H9 (cell line): ENCODE measurements at regions not wholly inside any gene's neighbourhood (a gene's known extent, or its start where the extent isn't known, plus 50 kb on each side); places are given as distances from the start of the nearest gene placed in this dataset.

ENCODE experiments used
- DNase-seq: peaks from one replicate; pipeline ENCODE4 v3.0.0-alpha.2; 2017
- H2AFZ ChIP-seq: one replicate; pipeline ENCODE4 v1.6.1; 2013; ENCODE audit warnings: mild to moderate bottlenecking, low read length, control low read depth, moderate library complexity
- H2AK5ac ChIP-seq: 2 replicates; pipeline ENCODE4 v1.6.1; 2013; ENCODE audit warnings: low read length, control low read depth, mixed read lengths; ENCODE audit not compliant: insufficient read length
- H2BK120ac ChIP-seq: one replicate; pipeline ENCODE4 v1.6.1; 2013; ENCODE audit warnings: low read depth, mild to moderate bottlenecking, low read length, control low read depth, inconsistent platforms; ENCODE audit not compliant: poor library complexity, severe bottlenecking
- H2BK12ac ChIP-seq: 2 replicates; pipeline ENCODE4 v1.6.1; 2013; ENCODE audit warnings: low read length, control low read depth, mixed read lengths, low read depth; ENCODE audit not compliant: insufficient read length
- H2BK15ac ChIP-seq: 2 replicates; pipeline ENCODE4 v1.6.1; 2013; ENCODE audit warnings: low read depth, low read length, control low read depth
- H2BK20ac ChIP-seq: one replicate; pipeline ENCODE4 v1.6.1; 2013; ENCODE audit warnings: low read depth, mild to moderate bottlenecking, low read length, control low read depth, inconsistent platforms; ENCODE audit not compliant: poor library complexity, severe bottlenecking
- H2BK5ac ChIP-seq: 2 replicates; pipeline ENCODE4 v1.6.1; 2013; ENCODE audit warnings: low read length, control low read depth, mixed read lengths; ENCODE audit not compliant: insufficient read length
- H3K14ac ChIP-seq: 2 replicates; pipeline ENCODE4 v1.6.1; 2013; ENCODE audit warnings: low read length, control low read depth; ENCODE audit not compliant: insufficient read depth
- H3K18ac ChIP-seq: 2 replicates; pipeline ENCODE4 v1.6.1; 2013; ENCODE audit warnings: low read depth, mild to moderate bottlenecking, mixed read lengths, low read length, control low read depth; ENCODE audit not compliant: insufficient read length
- H3K23ac ChIP-seq: 2 replicates; pipeline ENCODE4 v1.6.1; 2013; ENCODE audit warnings: low read length, control low read depth, mixed read lengths, low read depth; ENCODE audit not compliant: insufficient read length
- H3K23me2 ChIP-seq: 2 replicates; pipeline ENCODE4 v1.6.1; 2013; ENCODE audit warnings: low read depth, mild to moderate bottlenecking, mixed read lengths, low read length, control low read depth; ENCODE audit not compliant: insufficient read length, poor library complexity, severe bottlenecking
- H3K27ac ChIP-seq: 2 replicates; pipeline ENCODE4 v1.5.1; 2013; ENCODE audit warnings: low read length, control low read depth, mixed read lengths, low read depth; ENCODE audit not compliant: insufficient read length
- H3K27me3 ChIP-seq: 2 replicates; pipeline ENCODE4 v1.6.1; 2013; ENCODE audit warnings: low read length, control low read depth, inconsistent platforms; ENCODE audit not compliant: insufficient read depth
- H3K4ac ChIP-seq: 2 replicates; pipeline ENCODE4 v1.6.1; 2013; ENCODE audit warnings: low read depth, mild to moderate bottlenecking, control low read depth, inconsistent platforms, low read length, moderate library complexity
- H3K4me1 ChIP-seq: 2 replicates; pipeline ENCODE4 v1.6.1; 2013; ENCODE audit warnings: low read length, control low read depth, inconsistent platforms; ENCODE audit not compliant: insufficient read depth
- H3K4me2 ChIP-seq: 2 replicates; pipeline ENCODE4 v1.6.1; 2013; ENCODE audit warnings: low read length, control low read depth, mixed read lengths; ENCODE audit not compliant: insufficient read length, insufficient read depth
- H3K56ac ChIP-seq: 2 replicates; pipeline ENCODE4 v1.6.1; 2013; ENCODE audit warnings: low read depth, mild to moderate bottlenecking, mixed read lengths, low read length, control low read depth; ENCODE audit not compliant: insufficient read length
- H3K79me1 ChIP-seq: 2 replicates; pipeline ENCODE4 v1.6.1; 2013; ENCODE audit warnings: low read depth, mild to moderate bottlenecking, moderate library complexity, low read length, control low read depth, inconsistent platforms; ENCODE audit not compliant: insufficient read depth, poor library complexity, severe bottlenecking
- H3K79me2 ChIP-seq: 2 replicates; pipeline ENCODE4 v1.6.1; 2013; ENCODE audit warnings: low read length, control low read depth, inconsistent platforms; ENCODE audit not compliant: insufficient read depth
- H3K9ac ChIP-seq: 2 replicates; pipeline ENCODE4 v1.6.1; 2013; ENCODE audit warnings: low read length, control low read depth, mixed read lengths; ENCODE audit not compliant: insufficient read length; ENCODE audit errors: extremely low read depth
- H3K9me3 ChIP-seq: one replicate; pipeline ENCODE4 v1.6.1; 2013; ENCODE audit warnings: low read depth, low read length, inconsistent platforms; ENCODE audit not compliant: control insufficient read depth
- H3T11ph ChIP-seq: one replicate; pipeline ENCODE4 v1.6.1; 2013; ENCODE audit warnings: mild to moderate bottlenecking, low read length, control low read depth, inconsistent platforms
- H4K20me1 ChIP-seq: one replicate; pipeline ENCODE4 v1.6.1; 2013; ENCODE audit not compliant: control insufficient read depth, insufficient read length, insufficient read depth
- H4K5ac ChIP-seq: 2 replicates; pipeline ENCODE4 v1.6.1; 2013; ENCODE audit warnings: low read depth, mild to moderate bottlenecking, mixed read lengths, low read length, control low read depth; ENCODE audit not compliant: insufficient read length
- H4K8ac ChIP-seq: replicated peaks from 2 replicates; pipeline ENCODE4 v1.6.1; 2013; ENCODE audit warnings: low read length, control low read depth, mixed read lengths, low read depth; ENCODE audit not compliant: insufficient read length
- H4K91ac ChIP-seq: 2 replicates; pipeline ENCODE4 v1.6.1; 2013; ENCODE audit warnings: low read depth, mild to moderate bottlenecking, moderate library complexity, mixed read lengths, low read length, control low read depth; ENCODE audit not compliant: insufficient read length
- H3K27ac Mint-ChIP-seq, 3 experiments: 2 replicates in 2 of 3; 3 replicates in 1 of 3; pipeline ENCODE4 v1.8.0; 2020 to 2021; ENCODE audit warnings: mixed read lengths in 3 of 3, mild to moderate bottlenecking in 1 of 3, moderate library complexity in 1 of 3
- H3K27me3 Mint-ChIP-seq: 2 replicates; pipeline ENCODE4 v1.8.0; 2021; ENCODE audit warnings: low read depth, mild to moderate bottlenecking, moderate library complexity, mixed read lengths
- H3K36me3 Mint-ChIP-seq, 3 experiments: 2 replicates in 2 of 3; 3 replicates in 1 of 3; pipeline ENCODE4 v1.8.0; 2020 to 2021; ENCODE audit warnings: low read depth in 3 of 3, mixed read lengths in 3 of 3; ENCODE audit not compliant: insufficient read depth in 1 of 3
- H3K4me1 Mint-ChIP-seq, 2 experiments: 2 replicates each; pipeline ENCODE4 v1.8.0; 2020; ENCODE audit warnings: mixed read lengths in 2 of 2
- H3K4me3 Mint-ChIP-seq, 2 experiments: 2 replicates in 1 of 2; 3 replicates in 1 of 2; pipeline ENCODE4 v1.8.0; 2020 to 2021; ENCODE audit warnings: mild to moderate bottlenecking in 2 of 2, mixed read lengths in 2 of 2, moderate library complexity in 1 of 2
- H3K9me3 Mint-ChIP-seq, 2 experiments: 2 replicates in 1 of 2; 3 replicates in 1 of 2; pipeline ENCODE4 v1.8.0; 2020; ENCODE audit warnings: mild to moderate bottlenecking in 2 of 2, mixed read lengths in 2 of 2, moderate library complexity in 1 of 2
- CTCF ChIP-seq: fragments of 200-600 bp; sonication (generic); conservative IDR thresholded peaks from 3 replicates; pipeline ENCODE4 v1.8.0; 2021; ENCODE audit warnings: antibody characterized with exemption, mild to moderate bottlenecking
- WGBS: extraction: QIAGEN DNeasy Blood & Tissue Kit; methylation state at CpG from one replicate; pipeline ENCODE4 v1.1.7; 2013; ENCODE audit warnings: missing lambda C conversion rate, low lambda C conversion rate, mixed read lengths; ENCODE audit not compliant: insufficient read length; ENCODE audit errors: extremely low coverage; 5-methylcytosine and 5-hydroxymethylcytosine counted together

- H3K23ac ChIP-seq, result no peak overlapping the region
- H4K8ac ChIP-seq, result no peak overlapping the region
- no CpG with 5 or more reads among the region's 3 CpGs for WGBS
- Mint-ChIP-seq H3K27me3 (no peaks in the 10 kb centered on the region), H3K36me3 (peaks cover 0 to 11% (median 2%) of the 10 kb centered on the region in 3 experiments; a peak in 3 of 7 replicates), H3K9me3 (peaks cover 0 to 4% of the 10 kb centered on the region in 2 experiments; a peak in 2 of 5 replicates), H3K4me3 (no peak overlapping the region), H3K27ac (no peak overlapping the region), H3K4me1 (peaks cover 7 to 9% of the 10 kb centered on the region in 2 experiments; a peak in 3 of 4 replicates)
- no peak for TF ChIP-seq CTCF
- H3K56ac ChIP-seq, result no peak overlapping the region
- no peak overlapping the region for H4K91ac ChIP-seq
- no peak overlapping the region for H2AK5ac ChIP-seq
- no peak overlapping the region for H2AFZ ChIP-seq
- H3K4me2 ChIP-seq, result no peak overlapping the region
- no peaks in the 10 kb centered on the region for H3K9me3 ChIP-seq
- no peak overlapping the region for H2BK15ac ChIP-seq
- H3K9ac ChIP-seq, result no peak overlapping the region
- H3T11ph ChIP-seq, result no peak overlapping the region
- H2BK5ac ChIP-seq, result no peak overlapping the region
- H2BK20ac ChIP-seq, result no peak overlapping the region
- no peaks in the 10 kb centered on the region for H3K79me2 ChIP-seq
- H3K18ac ChIP-seq, result no peak overlapping the region
- DNase-seq, result no peak
- no peaks in the 10 kb centered on the region for H3K4me1 ChIP-seq
- H3K4ac ChIP-seq, result no peak overlapping the region
- no peak overlapping the region for H4K5ac ChIP-seq
- no peak overlapping the region for H3K14ac ChIP-seq
- H2BK120ac ChIP-seq, result no peak overlapping the region
- no peaks in the 10 kb centered on the region for H3K79me1 ChIP-seq
- H3K27ac ChIP-seq, result no peak overlapping the region
- H3K23me2 ChIP-seq, result no peaks in the 10 kb centered on the region
- H3K27me3 ChIP-seq, result no peaks in the 10 kb centered on the region
- no peak overlapping the region for H2BK12ac ChIP-seq
- H4K20me1 ChIP-seq, result no peaks in the 10 kb centered on the region
These were observed 183.1 kb upstream of the CITED2 start for GRCh38 chr6:139557547-139557946.
